ENCODE measurements at regions not wholly inside any gene's neighbourhood (a gene's known extent, or its start where the extent isn't known, plus 50 kb on each side); places are given as distances from the start of the nearest gene placed in this dataset.
"Not testable (repeated sequence)": the region's sequence is repeated elsewhere in the genome, so short reads cannot be mapped to it uniquely, and the experiment has no call there.

- DNase-seq (ENCODE audit: low spot score), result no peak
Observed at GRCh38 chr16:85239239-85239638, 127.0 kb upstream of the CIBAR2 start.

DNA sequence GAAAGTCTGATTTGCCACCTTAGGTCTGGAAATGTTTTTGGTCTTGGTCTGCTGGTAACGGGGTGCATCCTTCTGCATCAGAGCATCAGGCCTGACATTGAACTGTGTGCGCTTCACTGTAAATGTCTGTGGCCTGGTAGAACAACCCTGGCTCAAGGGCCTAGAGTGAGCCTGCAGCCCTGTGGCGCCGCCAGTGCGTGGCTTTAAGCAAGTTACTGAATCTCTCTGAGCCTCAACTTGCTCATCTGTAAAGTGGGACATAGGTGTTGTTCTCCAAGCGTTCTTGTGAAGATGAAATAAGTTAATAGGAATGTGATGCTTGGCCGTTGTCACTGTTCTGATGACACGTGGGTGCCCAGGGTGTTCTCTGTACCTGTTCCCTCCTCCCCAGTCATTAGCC, 127.6 kb upstream of the CIBAR2 start:
- DNase-seq (ENCODE audit: low spot score), result no peak

GRCh38 chr16:85240982-85241924, 129.0 kb upstream of the CIBAR2 start:
- DNase-seq (ENCODE audit: low spot score), result no peak

DNA sequence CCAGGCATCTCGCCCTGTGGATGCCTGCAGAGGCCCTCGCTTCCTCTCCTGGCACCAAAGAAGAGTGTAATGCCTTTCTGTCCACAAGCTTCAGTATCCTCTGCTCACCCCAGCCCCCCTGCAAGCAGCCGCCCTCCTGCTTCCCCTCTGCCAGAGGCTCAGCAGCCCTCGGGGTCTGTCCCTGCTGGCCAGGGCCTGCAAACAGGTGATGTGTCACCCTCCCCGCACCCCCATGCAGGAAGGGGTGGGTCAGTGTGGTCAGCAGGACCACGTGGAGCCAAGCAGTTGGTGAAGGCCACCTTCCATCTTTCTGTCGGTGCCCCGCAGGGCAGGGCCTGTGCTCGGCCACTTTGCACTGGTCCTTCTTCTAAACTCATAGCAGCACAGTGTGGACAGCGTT, 129.9 kb upstream of the CIBAR2 start:
- no peak for DNase-seq (ENCODE audit: low spot score)

- DNase-seq (ENCODE audit: low spot score), result no peak
Observed at GRCh38 chr16:85243308-85243707, 131.0 kb upstream of the CIBAR2 start.

GRCh38 chr16:85244452-85244851, 132.2 kb upstream of the CIBAR2 start:
- not testable (repeated sequence) for DNase-seq (ENCODE audit: low spot score)

- peak; percentile 55 for DNase-seq (ENCODE audit: low spot score)
Observed at GRCh38 chr16:85245307-85246172, 133.3 kb upstream of the CIBAR2 start.

DNA sequence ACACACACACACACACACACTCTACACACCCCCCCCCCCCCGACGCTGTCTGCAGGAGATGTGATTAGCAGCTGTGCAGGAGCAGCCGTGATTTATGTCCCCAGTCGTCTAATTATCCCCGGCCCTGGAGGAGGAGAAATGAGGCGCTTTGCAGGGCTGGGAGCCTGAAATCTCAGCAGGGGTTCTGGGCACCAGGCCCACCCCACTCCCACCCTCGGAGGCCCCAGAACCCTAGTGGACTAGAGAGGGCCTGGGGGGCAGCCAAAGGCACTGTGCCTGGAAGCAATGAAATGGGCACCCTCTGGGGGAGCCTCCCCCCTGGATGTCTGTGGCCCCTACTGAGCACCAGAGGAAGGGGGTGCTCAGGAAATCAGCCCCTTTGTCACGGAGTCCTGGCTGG, 134.2 kb upstream of the CIBAR2 start:
- no peak for DNase-seq (ENCODE audit: low spot score)

DNA sequence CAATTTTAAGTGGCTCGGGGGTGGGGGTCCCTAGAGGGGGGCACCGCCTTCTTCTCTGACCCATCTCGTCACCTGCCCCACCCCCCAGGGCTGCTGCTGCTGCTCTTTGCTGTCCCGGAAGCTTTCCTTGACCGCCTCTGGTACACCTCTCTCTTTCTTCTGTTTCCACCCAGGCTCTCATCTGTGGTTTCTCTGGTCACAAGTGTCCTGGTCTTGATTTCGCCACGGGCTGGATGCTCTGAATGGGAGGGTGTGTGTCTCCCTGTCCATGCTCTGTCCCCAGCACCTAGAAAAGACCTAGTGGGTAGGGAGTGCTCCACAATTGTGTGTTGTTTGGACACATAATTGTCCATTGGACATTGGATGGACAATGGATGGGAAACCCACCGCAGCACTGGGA, 134.7 kb upstream of the CIBAR2 start:
- DNase-seq (ENCODE audit: low spot score), result no peak

GRCh38 chr16:85248342-85248741, 136.1 kb upstream of the CIBAR2 start:
- no peak for DNase-seq (ENCODE audit: low spot score)

DNA sequence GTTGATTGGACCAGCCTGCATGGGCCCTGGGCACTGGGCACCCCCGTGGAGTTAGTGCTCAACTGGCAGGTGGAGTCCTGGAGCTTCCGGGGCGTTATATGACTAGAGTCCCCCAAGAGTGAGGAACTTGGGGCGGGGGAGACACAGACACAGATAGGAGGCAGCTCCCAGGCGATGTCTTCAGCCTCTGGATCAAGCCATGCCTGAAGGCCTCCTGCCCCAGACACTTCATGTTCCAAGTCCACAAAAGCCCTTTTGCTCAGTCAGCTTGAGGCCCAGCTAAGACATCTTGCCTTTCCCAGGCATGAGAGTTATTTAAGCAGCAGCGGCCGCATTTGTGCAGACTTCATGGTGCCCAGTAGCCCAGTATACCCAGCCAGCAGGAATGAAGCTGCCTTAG, 136.6 kb upstream of the CIBAR2 start:
- DNase-seq (ENCODE audit: low spot score), result no peak

DNA sequence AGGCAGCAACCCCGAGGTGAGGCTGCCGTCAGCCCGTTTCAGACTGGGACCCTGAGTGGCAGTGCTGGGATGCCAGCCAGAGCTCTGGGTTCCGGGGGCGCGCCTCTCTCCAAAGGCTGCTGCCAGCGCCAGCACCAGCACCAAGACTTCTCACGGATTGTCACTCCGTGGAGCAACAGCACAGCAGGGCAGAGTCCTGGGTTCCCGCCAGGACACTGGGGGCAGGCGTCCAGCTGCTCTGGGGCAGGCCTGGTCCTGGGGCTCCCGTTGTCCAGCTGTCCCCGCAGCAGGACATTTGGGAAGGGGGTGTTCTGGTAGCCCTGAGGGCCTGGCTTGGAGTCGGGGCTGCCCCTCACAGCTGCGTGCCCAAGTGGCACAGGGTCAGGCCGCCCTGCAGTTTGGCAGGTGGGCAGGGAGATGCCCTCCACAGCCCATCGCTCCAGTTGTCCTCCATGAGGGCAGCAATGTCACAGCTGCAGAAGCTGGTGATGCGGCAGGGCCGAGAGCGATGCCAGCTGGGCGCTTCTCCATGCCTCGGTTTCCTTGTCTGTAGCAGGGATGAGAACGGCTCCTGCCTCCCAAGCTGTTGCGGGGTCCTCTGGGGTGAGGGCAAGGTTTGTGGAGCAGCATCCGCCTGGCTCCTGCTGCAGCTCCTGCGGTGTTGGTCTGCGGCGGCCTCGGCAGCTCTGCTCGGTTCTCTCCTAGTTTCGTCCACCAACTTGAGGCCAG, 137.3 kb upstream of the CIBAR2 start:
- no peak for DNase-seq (ENCODE audit: low spot score)

GRCh38 chr16:85250147-85250463, 137.8 kb upstream of the CIBAR2 start:
- DNase-seq (ENCODE audit: low spot score), result no peak

- DNase-seq (ENCODE audit: low spot score), result no peak
Observed at GRCh38 chr16:85250609-85251223, 138.4 kb upstream of the CIBAR2 start.

DNA sequence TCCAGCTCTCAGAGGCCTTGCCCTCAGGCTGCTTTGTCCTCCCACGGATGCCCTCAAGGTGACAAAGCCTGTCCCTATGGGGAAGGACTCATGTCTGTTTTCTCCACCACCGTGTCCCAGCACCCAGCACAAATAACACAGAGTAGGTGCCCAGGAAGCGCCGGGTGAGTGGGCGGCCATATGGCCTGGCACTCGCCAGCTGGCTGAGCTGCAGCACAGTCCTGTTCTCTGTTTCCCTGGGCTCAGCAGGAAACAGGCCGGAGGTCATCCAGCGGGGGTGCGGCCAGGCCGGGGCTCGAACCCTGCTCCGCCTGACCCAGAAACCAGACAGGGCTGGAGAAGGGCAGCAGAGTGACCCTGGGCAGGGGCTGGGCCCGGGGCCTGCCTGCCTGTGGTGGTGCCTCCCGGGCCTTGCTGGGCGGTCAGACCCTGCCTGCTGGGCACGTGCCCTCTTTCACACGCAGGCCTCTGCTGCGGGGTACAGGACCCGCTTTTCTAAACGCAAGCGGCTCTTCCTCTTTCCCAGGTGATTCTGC, 139.0 kb upstream of the CIBAR2 start:
- no peak for DNase-seq (ENCODE audit: low spot score)

DNA sequence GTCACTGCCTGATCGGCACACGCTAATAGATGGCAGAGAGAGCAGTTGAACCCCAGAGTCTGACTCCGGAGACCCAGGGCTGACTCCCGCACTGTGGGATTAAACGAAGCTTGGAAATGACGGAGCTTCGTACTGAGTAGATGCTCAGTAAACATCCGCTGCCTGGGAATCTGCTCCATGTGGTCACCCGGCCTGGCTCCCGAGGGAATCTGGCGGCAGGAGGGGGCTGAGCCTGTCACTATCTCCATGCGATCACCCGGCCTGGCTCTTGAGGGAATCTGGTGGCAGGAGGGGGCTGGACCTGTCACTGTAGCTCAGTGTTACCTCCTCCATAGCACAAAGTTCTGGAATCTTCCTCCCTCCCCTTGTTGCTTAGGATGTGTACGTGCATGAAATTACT, 139.7 kb upstream of the CIBAR2 start:
- no peak for DNase-seq (ENCODE audit: low spot score)

GRCh38 chr16:85252461-85252860, 140.2 kb upstream of the CIBAR2 start:
- DNase-seq (ENCODE audit: low spot score), result no peak

GRCh38 chr16:85253084-85253941, 141.0 kb upstream of the CIBAR2 start:
- peak; percentile 21 for DNase-seq (ENCODE audit: low spot score)

DNA sequence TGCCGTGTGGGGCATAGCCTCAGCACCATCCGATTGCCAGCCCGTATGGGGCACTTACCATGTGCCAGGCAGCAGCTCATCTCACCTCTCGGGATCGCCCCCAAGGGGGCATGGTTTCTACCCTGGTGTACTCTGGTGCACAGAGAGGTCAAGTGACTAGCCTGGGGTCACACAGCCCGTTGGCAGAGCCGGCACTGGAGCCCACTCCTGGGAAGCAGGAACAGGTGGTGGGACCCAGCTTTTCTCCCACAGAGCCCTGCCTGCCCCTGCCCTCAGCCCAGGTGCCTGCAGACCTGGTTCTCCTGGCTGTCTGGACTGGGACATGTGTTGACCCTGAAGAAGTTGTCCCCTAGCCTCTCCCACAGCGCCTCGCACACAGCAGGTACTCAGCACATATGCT, 141.8 kb upstream of the CIBAR2 start:
- no peak for DNase-seq (ENCODE audit: low spot score)

DNA sequence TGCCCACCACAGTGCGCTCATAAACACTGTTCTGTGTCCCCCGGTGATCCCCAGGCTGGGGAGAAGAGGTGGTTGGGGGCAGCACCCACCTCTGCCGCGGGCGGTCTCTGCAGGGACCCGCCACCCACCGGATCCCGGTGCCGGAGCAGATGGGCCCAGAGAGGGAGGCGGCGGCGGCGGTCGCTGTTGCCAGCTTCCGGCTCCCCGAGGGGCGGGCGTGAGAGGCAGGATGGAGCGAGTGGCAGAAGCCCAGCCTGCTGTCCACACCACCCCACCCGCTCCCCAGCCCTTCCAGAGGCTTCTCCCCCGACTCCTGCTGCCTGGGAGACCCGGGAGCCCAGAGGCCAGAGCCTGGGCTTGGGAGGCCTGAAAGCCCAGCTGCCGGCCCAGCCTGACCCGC, 142.6 kb upstream of the CIBAR2 start:
- no peak for DNase-seq (ENCODE audit: low spot score)

GRCh38 chr16:85255777-85256176, 143.5 kb upstream of the CIBAR2 start:
- DNase-seq (ENCODE audit: low spot score), result no peak
